Gastrocnemius medialis (tissue), 4 donors: ENCODE measurements at regions not wholly inside any gene's neighbourhood (a gene's known extent, or its start where the extent isn't known, plus 50 kb on each side); places are given as distances from the start of the nearest gene placed in this dataset.

Source experiments
- CTCF ChIP-seq, 5 experiments: fragments of 450-650 bp in 3 of 5; fragments of 200-600 bp in 2 of 5; sonication (generic) in 2 of 5; IDR thresholded peaks in 4 of 5; conservative IDR thresholded peaks in 1 of 5; 1 replicate in 4 of 5; 2 replicates in 1 of 5; pipeline ENCODE4 v1.5.1; 2016 to 2019; ENCODE audit warnings: antibody characterized with exemption in 5 of 5, mild to moderate bottlenecking in 3 of 5, moderate library complexity in 3 of 5
- POLR2A ChIP-seq, 2 donors: fragments of 450-650 bp; IDR thresholded peaks; one replicate each; pipeline ENCODE4 v1.6.1; 2017; ENCODE audit warnings: antibody characterized with exemption in 2 of 2, mild to moderate bottlenecking in 2 of 2, moderate library complexity in 2 of 2

DNA sequence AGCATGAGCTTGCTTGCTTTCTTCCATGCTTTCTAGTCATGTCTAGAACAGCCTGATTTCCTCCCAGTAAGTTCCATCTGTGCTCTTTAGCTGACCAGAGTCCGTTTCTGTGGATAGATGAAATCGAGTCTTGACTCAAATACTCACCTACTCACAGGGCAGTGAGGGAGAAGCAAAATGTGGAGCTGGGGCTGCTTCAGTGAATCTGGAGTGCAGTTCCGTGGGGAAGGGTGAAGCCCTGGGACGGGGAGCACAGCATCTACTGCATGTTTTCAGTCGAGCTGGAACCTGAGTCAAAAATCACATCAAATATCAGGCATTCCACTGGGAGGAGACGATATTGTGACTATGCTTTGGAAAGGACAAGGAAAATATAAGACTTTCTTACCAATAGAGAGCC is 70.3 kb upstream of the PRMT8 start:
- TF ChIP-seq CTCF (IDR thresholded peaks at IDR 0.05 in 4 of 5, conservative IDR thresholded peaks at IDR 0.05 in 1 of 5) (no peak), POLR2A (IDR thresholded peaks at IDR 0.05) (no peak)
